ENCODE measurements at regions not wholly inside any gene's neighbourhood (a gene's known extent, or its start where the extent isn't known, plus 50 kb on each side); places are given as distances from the start of the nearest gene placed in this dataset.

DNA sequence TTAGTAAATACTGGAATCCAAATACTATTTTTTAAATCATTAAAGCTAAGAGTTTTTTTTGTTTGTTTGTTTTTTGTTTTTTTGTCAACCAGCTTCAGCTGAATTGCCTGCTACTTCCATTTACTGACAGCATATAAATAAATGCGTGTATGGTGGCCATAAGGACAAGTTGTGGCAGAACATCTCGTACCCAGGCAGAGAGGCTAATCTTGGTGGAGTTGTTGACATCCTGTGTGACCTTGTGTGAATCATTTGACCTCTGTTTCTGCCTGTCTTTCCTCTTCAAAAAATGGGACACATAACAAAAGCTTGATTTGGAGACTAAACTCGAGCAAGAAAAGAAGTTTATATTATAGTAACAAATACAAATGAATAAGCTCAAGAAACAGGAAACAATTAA lies 734.2 kb downstream of the MCTP2 start:
- TF ChIP-seq, protein P1, sequence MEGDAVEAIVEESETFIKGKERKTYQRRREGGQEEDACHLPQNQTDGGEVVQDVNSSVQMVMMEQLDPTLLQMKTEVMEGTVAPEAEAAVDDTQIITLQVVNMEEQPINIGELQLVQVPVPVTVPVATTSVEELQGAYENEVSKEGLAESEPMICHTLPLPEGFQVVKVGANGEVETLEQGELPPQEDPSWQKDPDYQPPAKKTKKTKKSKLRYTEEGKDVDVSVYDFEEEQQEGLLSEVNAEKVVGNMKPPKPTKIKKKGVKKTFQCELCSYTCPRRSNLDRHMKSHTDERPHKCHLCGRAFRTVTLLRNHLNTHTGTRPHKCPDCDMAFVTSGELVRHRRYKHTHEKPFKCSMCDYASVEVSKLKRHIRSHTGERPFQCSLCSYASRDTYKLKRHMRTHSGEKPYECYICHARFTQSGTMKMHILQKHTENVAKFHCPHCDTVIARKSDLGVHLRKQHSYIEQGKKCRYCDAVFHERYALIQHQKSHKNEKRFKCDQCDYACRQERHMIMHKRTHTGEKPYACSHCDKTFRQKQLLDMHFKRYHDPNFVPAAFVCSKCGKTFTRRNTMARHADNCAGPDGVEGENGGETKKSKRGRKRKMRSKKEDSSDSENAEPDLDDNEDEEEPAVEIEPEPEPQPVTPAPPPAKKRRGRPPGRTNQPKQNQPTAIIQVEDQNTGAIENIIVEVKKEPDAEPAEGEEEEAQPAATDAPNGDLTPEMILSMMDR (IDR thresholded peaks at IDR 0.05; ENCODE audit: low read depth, low read length), result no peak
- TF ChIP-seq EZH2phosphoT487 (IDR thresholded peaks at IDR 0.05; ENCODE audit: low read depth), result no peak

All from OCI-LY3 (cell line).